Fibroblast of gingiva (primary cell): ENCODE measurements at regions not wholly inside any gene's neighbourhood (a gene's known extent, or its start where the extent isn't known, plus 50 kb on each side); places are given as distances from the start of the nearest gene placed in this dataset.

ENCODE experiments used
- DNase-seq: peaks from one replicate; pipeline ENCODE4 v3.0.0-alpha.2; 2011; ENCODE audit warnings: low read depth

GRCh38 chr12:13764748-13765147, 216.7 kb downstream of the GRIN2B start:
- no peak for DNase-seq

- no peak for DNase-seq
These were observed 232.0 kb downstream of the GRIN2B start for GRCh38 chr12:13749389-13749788.

GRCh38 chr12:13745111-13745860, 236.1 kb downstream of the GRIN2B start:
- DNase-seq: no peak

- DNase-seq: no peak
These were observed 236.8 kb downstream of the GRIN2B start for GRCh38 chr12:13744561-13744960.

GRCh38 chr12:13740149-13740545, 241.3 kb downstream of the GRIN2B start:
- no peak for DNase-seq

- DNase-seq: no peak
These were observed 245.7 kb downstream of the GRIN2B start for GRCh38 chr12:13735734-13736133.

- DNase-seq: no peak
These were observed 246.7 kb downstream of the GRIN2B start for GRCh38 chr12:13734584-13735152.

GRCh38 chr12:13727707-13728195, 253.7 kb downstream of the GRIN2B start:
- no peak for DNase-seq

- DNase-seq: no peak
These were observed 256.4 kb downstream of the GRIN2B start for GRCh38 chr12:13725049-13725448.

GRCh38 chr12:13724136-13724535, 257.3 kb downstream of the GRIN2B start:
- no peak for DNase-seq

- DNase-seq: no peak
These were observed 261.4 kb downstream of the GRIN2B start for GRCh38 chr12:13719986-13720385.

- no peak for DNase-seq
These were observed 263.1 kb downstream of the GRIN2B start for GRCh38 chr12:13718271-13718670.

- DNase-seq: no peak
These were observed 265.3 kb downstream of the GRIN2B start for GRCh38 chr12:13716119-13716518.

- no peak for DNase-seq
These were observed 267.6 kb downstream of the GRIN2B start for GRCh38 chr12:13713556-13714410.

- DNase-seq: no peak
These were observed 273.6 kb downstream of the GRIN2B start for GRCh38 chr12:13707829-13708228.

- DNase-seq: no peak
These were observed 279.0 kb downstream of the GRIN2B start for GRCh38 chr12:13702381-13702780.

- no peak for DNase-seq
These were observed 279.9 kb downstream of the GRIN2B start for GRCh38 chr12:13701502-13701901.

GRCh38 chr12:13697973-13698372, 283.4 kb downstream of the GRIN2B start:
- no peak for DNase-seq

GRCh38 chr12:13695781-13696180, 285.6 kb downstream of the GRIN2B start:
- no peak for DNase-seq

GRCh38 chr12:13692332-13692731, 289.1 kb downstream of the GRIN2B start:
- no peak for DNase-seq

- DNase-seq: no peak
These were observed 289.8 kb downstream of the GRIN2B start for GRCh38 chr12:13691598-13691997.

GRCh38 chr12:13687633-13688032, 293.8 kb downstream of the GRIN2B start:
- no peak for DNase-seq

GRCh38 chr12:13686260-13686659, 295.1 kb downstream of the GRIN2B start:
- DNase-seq: no peak
